Forelimb muscle (tissue), 1 donor: ENCODE measurements at regions not wholly inside any gene's neighbourhood (a gene's known extent, or its start where the extent isn't known, plus 50 kb on each side); places are given as distances from the start of the nearest gene placed in this dataset.

Experiments used
- DNase-seq: peaks from one replicate; pipeline ENCODE4 v3.0.0-alpha.2; 2013; ENCODE audit warnings: low read depth

GRCh38 chr6:84417260-84417659, 189.8 kb upstream of the CEP162 start:
- DNase-seq, result no peak

GRCh38 chr6:84416043-84416657, 188.7 kb upstream of the CEP162 start:
- DNase-seq, result no peak

GRCh38 chr6:84415517-84415916, 188.1 kb upstream of the CEP162 start:
- DNase-seq, result no peak

GRCh38 chr6:84415068-84415467, 187.6 kb upstream of the CEP162 start:
- DNase-seq, result no peak

- DNase-seq, result no peak
These were observed 187.1 kb upstream of the CEP162 start for GRCh38 chr6:84414531-84414930.

- no peak for DNase-seq
These were observed 183.7 kb upstream of the CEP162 start for GRCh38 chr6:84411060-84411629.

GRCh38 chr6:84409911-84410310, 182.5 kb upstream of the CEP162 start:
- no peak for DNase-seq

GRCh38 chr6:84408028-84408427, 180.6 kb upstream of the CEP162 start:
- no peak for DNase-seq

- no peak for DNase-seq
These were observed 176.1 kb upstream of the CEP162 start for GRCh38 chr6:84403545-84403944.

GRCh38 chr6:84399003-84399402, 171.6 kb upstream of the CEP162 start:
- no peak for DNase-seq

- no peak for DNase-seq
These were observed 164.8 kb upstream of the CEP162 start for GRCh38 chr6:84392261-84392660.

- DNase-seq, result no peak
These were observed 163.4 kb upstream of the CEP162 start for GRCh38 chr6:84390851-84391250.

- DNase-seq, result no peak
These were observed 162.9 kb upstream of the CEP162 start for GRCh38 chr6:84390334-84390733.

GRCh38 chr6:84379142-84379541, 151.7 kb upstream of the CEP162 start:
- no peak for DNase-seq

GRCh38 chr6:84372290-84372689, 144.8 kb upstream of the CEP162 start:
- no peak for DNase-seq

- no peak for DNase-seq
These were observed 144.2 kb upstream of the CEP162 start for GRCh38 chr6:84371681-84372080.

- DNase-seq, result no peak
These were observed 134.9 kb upstream of the CEP162 start for GRCh38 chr6:84362193-84362821.

- DNase-seq, result no peak
These were observed 134.1 kb upstream of the CEP162 start for GRCh38 chr6:84361372-84362192.

GRCh38 chr6:84360039-84360438, 132.6 kb upstream of the CEP162 start:
- no peak for DNase-seq

GRCh38 chr6:84358581-84358980, 131.1 kb upstream of the CEP162 start:
- DNase-seq, result no peak

- DNase-seq, result no peak
These were observed 130.2 kb upstream of the CEP162 start for GRCh38 chr6:84357631-84358030.

GRCh38 chr6:84356907-84357306, 129.5 kb upstream of the CEP162 start:
- no peak for DNase-seq
